ENCODE measurements at regions not wholly inside any gene's neighbourhood (a gene's known extent, or its start where the extent isn't known, plus 50 kb on each side); places are given as distances from the start of the nearest gene placed in this dataset.
A peak's percentile ranks its signal among the peaks of the same experiment; 100 is the strongest.

DNA sequence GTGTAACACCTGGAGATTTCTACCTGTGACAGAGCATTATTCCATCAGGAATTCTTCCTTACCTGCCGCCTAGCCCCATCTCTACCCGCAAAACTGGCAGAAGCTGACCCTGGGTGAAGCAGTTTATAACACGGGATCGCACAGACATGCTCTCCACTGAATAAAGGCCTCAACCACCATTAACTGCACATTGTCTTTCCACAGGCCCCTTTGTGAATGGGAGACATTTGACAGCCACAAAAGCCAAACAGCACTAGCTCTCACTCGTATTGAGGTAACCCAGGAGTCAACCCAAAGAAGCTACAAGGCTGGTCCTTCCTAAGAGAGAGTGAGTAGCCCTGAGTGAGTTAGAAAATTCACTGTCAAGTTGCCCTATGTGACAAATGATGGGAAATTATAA, 135.6 kb downstream of the RCN1 start:
- H3K4me3 ChIP-seq (ENCODE audit: low read length) = no peak overlapping the region
- H3K27me3 ChIP-seq (ENCODE audit: control insufficient read depth, insufficient read depth, low read length) = no peaks in the 10 kb centered on the region
- no peak for DNase-seq (ENCODE audit: low read depth, low spot score)
- H3K36me3 ChIP-seq (ENCODE audit: control insufficient read depth, insufficient read depth, low read length) = no peaks in the 10 kb centered on the region
- no peaks in the 10 kb centered on the region for H3K4me1 ChIP-seq (ENCODE audit: control insufficient read depth, insufficient read depth, low read length)
- H3K27ac ChIP-seq (ENCODE audit: low read length) = no peak overlapping the region
- no CpG with 5 or more reads among the region's 5 CpGs for WGBS (ENCODE audit: insufficient coverage, insufficient read length)
- no peaks in the 10 kb centered on the region for H3K9me3 ChIP-seq (ENCODE audit: control insufficient read depth, insufficient read depth, low read length)

DNA sequence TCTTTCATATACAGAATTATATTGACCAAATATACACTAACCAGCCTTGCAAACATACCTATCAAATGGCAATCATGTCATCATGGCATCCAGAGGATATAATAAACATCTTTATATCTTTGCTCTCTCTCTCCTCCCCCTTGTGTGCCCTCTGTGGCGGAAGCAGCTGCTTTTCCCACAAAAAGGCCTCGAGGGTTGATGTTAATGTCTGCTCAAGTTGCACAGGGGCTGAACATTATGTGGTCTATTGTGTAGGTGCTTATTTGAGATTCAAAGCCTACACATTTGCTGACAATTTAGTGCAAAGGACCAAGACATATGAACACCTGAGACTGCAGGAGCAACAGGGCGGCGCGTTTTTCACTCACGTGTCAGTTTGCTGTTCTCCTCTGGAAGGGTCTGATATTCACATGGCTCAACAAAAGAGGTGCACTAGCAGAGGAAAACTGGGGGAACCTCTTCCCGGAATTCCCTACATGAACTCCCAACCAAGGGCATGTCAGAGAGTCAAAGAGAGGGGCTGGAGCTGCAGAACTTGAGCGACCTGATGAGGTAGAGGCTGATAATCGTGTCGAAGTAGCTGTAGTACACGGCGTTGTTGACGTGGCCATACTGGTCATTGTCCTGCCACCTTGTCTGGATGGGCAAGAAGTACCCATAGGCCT, 138.8 kb downstream of the RCN1 start:
- Histone ChIP-seq H3K4me1 (ENCODE audit: control insufficient read depth, insufficient read depth, low read length) (no peaks in the 10 kb centered on the region), H3K27ac (ENCODE audit: low read length) (no peak overlapping the region), H3K9me3 (ENCODE audit: control insufficient read depth, insufficient read depth, low read length) (no peaks in the 10 kb centered on the region), H3K27me3 (ENCODE audit: control insufficient read depth, insufficient read depth, low read length) (no peaks in the 10 kb centered on the region), H3K4me3 (ENCODE audit: low read length) (no peak overlapping the region), H3K36me3 (ENCODE audit: control insufficient read depth, insufficient read depth, low read length) (no peaks in the 10 kb centered on the region)
- no CpG with 5 or more reads among the region's 13 CpGs for WGBS (ENCODE audit: insufficient coverage, insufficient read length)
- no peak for DNase-seq (ENCODE audit: low read depth, low spot score)

DNA sequence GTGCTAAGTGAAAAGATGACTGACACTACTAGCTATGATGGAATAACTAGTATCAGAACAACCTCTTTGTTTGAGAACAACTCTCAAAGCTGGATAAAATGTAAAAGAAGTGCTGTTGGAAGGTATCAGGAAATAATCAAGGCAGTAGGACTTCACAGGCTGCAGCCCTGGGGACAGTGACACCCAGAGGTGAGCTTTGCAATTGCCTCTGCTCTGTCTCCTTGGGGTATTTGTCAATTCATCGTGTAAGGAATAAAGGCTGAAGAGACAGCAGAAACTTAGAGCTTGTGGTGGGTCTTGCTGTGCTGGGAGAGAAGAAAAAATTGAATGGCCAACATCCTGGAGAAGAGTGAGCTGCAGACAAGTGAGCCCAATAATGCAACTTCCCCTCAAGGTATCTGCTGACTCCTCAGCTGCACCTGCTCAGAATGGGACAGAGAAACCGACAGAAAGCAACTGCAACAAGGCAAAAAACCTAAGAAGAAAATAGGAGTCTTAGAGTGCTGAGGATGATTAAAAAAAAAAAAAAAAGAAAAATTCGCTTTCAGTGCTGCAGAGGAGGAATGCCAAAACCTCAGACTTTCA, 141.1 kb downstream of the RCN1 start:
- H3K27me3 ChIP-seq (ENCODE audit: control insufficient read depth, insufficient read depth, low read length) = no peaks in the 10 kb centered on the region
- H3K36me3 ChIP-seq (ENCODE audit: control insufficient read depth, insufficient read depth, low read length) = no peaks in the 10 kb centered on the region
- peak; percentile 37 for DNase-seq (ENCODE audit: low read depth, low spot score)
- H3K4me1 ChIP-seq (ENCODE audit: control insufficient read depth, insufficient read depth, low read length) = no peaks in the 10 kb centered on the region
- no peak overlapping the region for H3K4me3 ChIP-seq (ENCODE audit: low read length)
- no peaks in the 10 kb centered on the region for H3K9me3 ChIP-seq (ENCODE audit: control insufficient read depth, insufficient read depth, low read length)
- WGBS (ENCODE audit: insufficient coverage, insufficient read length) = no CpG with 5 or more reads among the region's 3 CpGs
- no peak overlapping the region for H3K27ac ChIP-seq (ENCODE audit: low read length)

DNA sequence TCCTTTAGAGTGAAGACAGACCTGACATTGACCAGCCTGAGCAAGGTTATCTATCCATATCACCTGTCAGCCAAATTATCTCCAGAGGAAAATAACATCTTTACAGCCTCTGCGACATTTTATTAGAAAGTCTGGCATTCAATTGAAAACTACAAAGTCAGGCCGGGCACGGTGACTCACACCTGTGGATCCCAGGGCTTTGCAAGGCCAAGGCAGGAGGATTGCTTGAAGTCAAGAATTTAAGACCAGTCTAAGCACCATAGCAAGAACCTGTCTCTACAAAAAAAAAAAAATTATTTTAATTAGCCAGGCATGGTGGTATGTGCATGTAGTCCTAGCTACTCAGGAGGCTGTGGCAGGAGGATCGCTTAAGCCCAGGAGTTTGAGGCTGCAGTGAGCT, 141.6 kb downstream of the RCN1 start:
- DNase-seq (ENCODE audit: low read depth, low spot score) = no peak
- WGBS (ENCODE audit: insufficient coverage, insufficient read length) = no CpG with 5 or more reads among the region's 4 CpGs

DNA sequence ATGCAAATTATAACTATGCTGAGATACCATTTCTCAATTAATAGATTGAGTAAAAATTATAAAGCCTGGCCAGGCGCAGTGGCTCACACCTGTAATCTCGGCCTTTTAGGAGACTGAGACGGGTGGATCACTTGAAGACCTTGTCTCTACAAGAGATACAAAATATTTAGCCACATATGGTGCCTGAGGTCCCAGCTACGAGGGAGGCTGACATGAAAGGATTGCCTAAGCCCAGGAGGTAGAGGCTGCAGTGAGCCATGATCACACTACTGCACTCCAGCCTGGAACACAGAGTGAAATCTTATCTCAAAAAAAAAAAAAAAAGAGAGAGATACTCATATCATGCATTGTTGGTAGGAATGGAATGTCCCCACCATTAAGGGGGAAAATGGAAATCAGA, 142.4 kb downstream of the RCN1 start:
- no peaks in the 10 kb centered on the region for H3K27me3 ChIP-seq (ENCODE audit: control insufficient read depth, insufficient read depth, low read length)
- no peaks in the 10 kb centered on the region for H3K4me1 ChIP-seq (ENCODE audit: control insufficient read depth, insufficient read depth, low read length)
- DNase-seq (ENCODE audit: low read depth, low spot score) = no peak
- WGBS (ENCODE audit: insufficient coverage, insufficient read length) = no CpG with 5 or more reads among the region's 4 CpGs
- no peaks in the 10 kb centered on the region for H3K36me3 ChIP-seq (ENCODE audit: control insufficient read depth, insufficient read depth, low read length)
- no peaks in the 10 kb centered on the region for H3K9me3 ChIP-seq (ENCODE audit: control insufficient read depth, insufficient read depth, low read length)
- H3K4me3 ChIP-seq (ENCODE audit: low read length) = no peak overlapping the region
- H3K27ac ChIP-seq (ENCODE audit: low read length) = no peak overlapping the region

More for the DNA sequence above, 141.6 kb downstream of the RCN1 start:
- Histone ChIP-seq H3K36me3 (ENCODE audit: control insufficient read depth, insufficient read depth, low read length) (no peaks in the 10 kb centered on the region), H3K4me1 (ENCODE audit: control insufficient read depth, insufficient read depth, low read length) (no peaks in the 10 kb centered on the region), H3K27ac (ENCODE audit: low read length) (no peak overlapping the region), H3K27me3 (ENCODE audit: control insufficient read depth, insufficient read depth, low read length) (no peaks in the 10 kb centered on the region), H3K4me3 (ENCODE audit: low read length) (no peak overlapping the region), H3K9me3 (ENCODE audit: control insufficient read depth, insufficient read depth, low read length) (no peaks in the 10 kb centered on the region)

DNA sequence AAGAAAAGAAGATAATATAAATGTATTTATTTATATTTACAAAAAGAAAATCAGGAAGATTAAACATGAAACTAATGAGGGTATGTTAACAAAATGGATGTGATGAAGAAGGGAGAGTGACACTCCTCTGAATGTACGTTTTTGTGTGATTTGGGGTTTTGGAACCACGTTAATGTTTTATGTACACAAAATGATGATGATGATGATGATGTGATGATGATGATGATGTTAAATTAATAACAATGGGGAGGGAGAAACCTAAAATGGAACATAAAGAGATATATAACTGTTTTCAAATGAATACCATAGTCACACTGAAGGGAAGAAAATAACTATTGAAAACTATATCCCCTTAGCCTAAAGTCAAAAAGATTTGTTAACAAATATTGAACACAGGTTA, 143.1 kb downstream of the RCN1 start:
- H3K27ac ChIP-seq (ENCODE audit: low read length) = no peak overlapping the region
- no CpG with 5 or more reads among the region's 2 CpGs for WGBS (ENCODE audit: insufficient coverage, insufficient read length)
- no peaks in the 10 kb centered on the region for H3K27me3 ChIP-seq (ENCODE audit: control insufficient read depth, insufficient read depth, low read length)
- no peak overlapping the region for H3K4me3 ChIP-seq (ENCODE audit: low read length)
- H3K4me1 ChIP-seq (ENCODE audit: control insufficient read depth, insufficient read depth, low read length) = no peaks in the 10 kb centered on the region
- no peaks in the 10 kb centered on the region for H3K36me3 ChIP-seq (ENCODE audit: control insufficient read depth, insufficient read depth, low read length)
- H3K9me3 ChIP-seq (ENCODE audit: control insufficient read depth, insufficient read depth, low read length) = no peaks in the 10 kb centered on the region
- DNase-seq (ENCODE audit: low read depth, low spot score) = no peak

DNA sequence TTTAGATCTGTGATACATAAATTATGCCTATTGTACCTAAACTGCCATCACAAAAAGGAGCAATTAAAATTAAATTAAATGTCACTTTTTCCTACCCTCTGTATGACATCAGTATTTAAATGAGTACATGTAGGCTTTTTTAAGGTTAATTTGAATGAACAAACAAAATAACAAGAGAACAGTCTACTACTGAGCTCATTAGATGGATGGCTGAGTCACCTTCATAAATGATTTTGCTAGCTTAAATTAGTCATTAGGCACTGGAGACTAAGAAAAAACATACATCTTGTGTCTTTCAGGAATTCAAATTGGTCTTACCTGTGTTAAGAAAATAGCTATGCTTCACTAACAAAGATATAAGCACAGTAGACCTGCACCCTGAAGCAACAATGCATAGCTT, 153.6 kb downstream of the RCN1 start:
- Histone ChIP-seq H3K27me3 (ENCODE audit: control insufficient read depth, insufficient read depth, low read length) (no peaks in the 10 kb centered on the region; the same call in 1 of the 2 replicates), H3K4me3 (ENCODE audit: low read length) (no peak overlapping the region)

DNA sequence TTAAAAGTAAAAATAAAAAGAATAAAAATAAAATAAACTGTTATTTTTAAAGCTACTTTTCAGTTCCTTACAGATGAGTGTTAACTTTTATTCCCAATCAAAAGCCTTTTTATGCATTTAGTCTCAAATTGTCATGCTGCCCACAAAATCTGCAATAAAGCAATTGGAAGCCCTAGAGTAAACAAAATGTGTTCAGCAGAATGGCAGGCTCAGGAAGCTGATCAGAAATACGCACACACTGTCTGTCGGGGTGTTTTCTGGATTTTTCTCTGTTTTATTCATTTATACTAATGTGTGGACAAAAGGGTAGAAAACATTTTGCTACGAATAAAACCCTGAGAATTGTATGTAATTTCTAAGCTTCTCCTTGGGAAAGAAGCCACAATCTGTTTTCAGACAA, 162.8 kb downstream of the RCN1 start:
- no peaks in the 10 kb centered on the region for H3K36me3 ChIP-seq (ENCODE audit: control insufficient read depth, insufficient read depth, low read length)
- WGBS (ENCODE audit: insufficient coverage, insufficient read length) = no CpG with 5 or more reads among the region's 3 CpGs
- H3K4me1 ChIP-seq (ENCODE audit: control insufficient read depth, insufficient read depth, low read length) = no peaks in the 10 kb centered on the region
- H3K27ac ChIP-seq (ENCODE audit: low read length) = no peak overlapping the region
- no peak for DNase-seq (ENCODE audit: low read depth, low spot score)
- no peaks in the 10 kb centered on the region for H3K27me3 ChIP-seq (ENCODE audit: control insufficient read depth, insufficient read depth, low read length)
- H3K4me3 ChIP-seq (ENCODE audit: low read length) = no peak overlapping the region
- H3K9me3 ChIP-seq (ENCODE audit: control insufficient read depth, insufficient read depth, low read length) = no peaks in the 10 kb centered on the region

More for the DNA sequence above, 153.6 kb downstream of the RCN1 start:
- DNase-seq (ENCODE audit: low read depth, low spot score) = no peak
- Histone ChIP-seq H3K36me3 (ENCODE audit: control insufficient read depth, insufficient read depth, low read length) (no peaks in the 10 kb centered on the region), H3K4me1 (ENCODE audit: control insufficient read depth, insufficient read depth, low read length) (no peaks in the 10 kb centered on the region), H3K27ac (ENCODE audit: low read length) (no peak overlapping the region), H3K9me3 (ENCODE audit: control insufficient read depth, insufficient read depth, low read length) (no peaks in the 10 kb centered on the region)

DNA sequence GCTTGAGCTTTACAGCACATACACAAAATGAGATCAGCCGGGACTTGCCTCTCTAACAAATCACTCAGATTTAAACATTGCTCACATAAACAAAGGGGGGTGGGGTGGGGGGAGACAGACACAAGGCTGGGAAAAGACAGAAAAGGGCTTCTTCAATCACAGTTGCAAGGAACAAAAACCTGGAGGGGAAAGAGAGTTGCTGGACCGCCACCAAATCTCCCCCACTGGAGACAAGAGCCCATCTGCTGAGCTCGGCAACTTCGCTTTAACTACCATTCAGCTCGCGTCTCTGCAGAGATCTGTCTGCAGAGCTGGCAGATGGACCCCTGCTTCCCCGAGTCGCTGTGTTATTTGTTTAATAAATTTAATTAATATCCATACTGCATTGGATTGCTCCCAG, 165.0 kb downstream of the RCN1 start:
- DNase-seq (ENCODE audit: low read depth, low spot score) = no peak
- Histone ChIP-seq H3K4me3 (ENCODE audit: low read length) (no peak overlapping the region), H3K27ac (ENCODE audit: low read length) (no peak overlapping the region), H3K27me3 (ENCODE audit: control insufficient read depth, insufficient read depth, low read length) (no peaks in the 10 kb centered on the region), H3K9me3 (ENCODE audit: control insufficient read depth, insufficient read depth, low read length) (no peaks in the 10 kb centered on the region), H3K36me3 (ENCODE audit: control insufficient read depth, insufficient read depth, low read length) (no peaks in the 10 kb centered on the region), H3K4me1 (ENCODE audit: control insufficient read depth, insufficient read depth, low read length) (no peaks in the 10 kb centered on the region)
- WGBS (ENCODE audit: insufficient coverage, insufficient read length) = no CpG with 5 or more reads among the region's 8 CpGs

DNA sequence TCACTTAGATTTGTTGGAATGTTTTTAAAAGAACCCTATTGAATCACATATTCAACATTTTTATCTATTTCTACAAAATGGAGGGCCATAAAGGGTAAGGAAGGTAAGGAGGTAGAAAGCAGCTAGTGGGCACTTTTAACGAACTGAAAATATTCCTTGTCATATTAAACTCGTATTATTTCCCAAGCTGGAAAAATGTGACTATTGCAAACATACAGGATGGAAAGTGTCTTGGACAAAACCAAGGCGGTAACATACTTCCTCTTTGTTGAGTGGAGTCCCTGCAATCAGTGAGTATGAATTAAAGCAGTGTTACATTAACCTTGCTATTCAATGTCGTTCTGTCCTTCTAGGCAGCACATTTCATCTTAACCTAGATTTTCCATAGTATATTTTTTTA, 165.6 kb downstream of the RCN1 start:
- H3K27ac ChIP-seq (ENCODE audit: low read length) = no peak overlapping the region
- WGBS (ENCODE audit: insufficient coverage, insufficient read length) = no CpG with 5 or more reads among the region's 4 CpGs
- no peaks in the 10 kb centered on the region for H3K27me3 ChIP-seq (ENCODE audit: control insufficient read depth, insufficient read depth, low read length)
- no peaks in the 10 kb centered on the region for H3K4me1 ChIP-seq (ENCODE audit: control insufficient read depth, insufficient read depth, low read length)
- DNase-seq (ENCODE audit: low read depth, low spot score) = no peak
- no peak overlapping the region for H3K4me3 ChIP-seq (ENCODE audit: low read length)
- no peaks in the 10 kb centered on the region for H3K9me3 ChIP-seq (ENCODE audit: control insufficient read depth, insufficient read depth, low read length)
- no peaks in the 10 kb centered on the region for H3K36me3 ChIP-seq (ENCODE audit: control insufficient read depth, insufficient read depth, low read length)

DNA sequence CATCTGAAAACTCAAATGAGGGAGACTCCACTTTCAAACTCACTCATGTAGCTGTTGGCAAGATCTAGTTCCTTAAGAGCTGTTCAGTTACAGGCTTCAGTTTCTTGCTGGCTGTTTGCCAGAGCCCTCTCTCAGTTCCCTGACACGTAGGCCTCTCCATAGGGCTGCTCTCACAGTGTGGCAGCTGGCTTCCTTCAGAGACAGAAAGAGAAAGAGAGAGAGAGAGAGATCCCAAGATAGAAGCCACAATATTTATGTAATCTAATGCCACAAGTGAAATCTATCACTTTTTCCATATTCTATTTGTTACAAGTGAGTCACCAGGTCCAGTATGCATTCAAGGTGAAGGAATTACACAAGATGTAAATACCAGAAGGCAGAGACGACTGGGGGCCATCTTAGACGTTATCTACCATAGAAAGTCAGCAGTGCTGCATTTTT, 168.8 kb downstream of the RCN1 start:
- DNase-seq (ENCODE audit: low read depth, low spot score) = no peak
- WGBS (ENCODE audit: insufficient coverage, insufficient read length) = no CpG with 5 or more reads among the region's 3 CpGs

More for the DNA sequence above, 168.8 kb downstream of the RCN1 start:
- H3K27me3 ChIP-seq (ENCODE audit: control insufficient read depth, insufficient read depth, low read length) = no peaks in the 10 kb centered on the region
- H3K36me3 ChIP-seq (ENCODE audit: control insufficient read depth, insufficient read depth, low read length) = no peaks in the 10 kb centered on the region
- H3K9me3 ChIP-seq (ENCODE audit: control insufficient read depth, insufficient read depth, low read length) = no peaks in the 10 kb centered on the region
- H3K27ac ChIP-seq (ENCODE audit: low read length) = no peak overlapping the region
- H3K4me1 ChIP-seq (ENCODE audit: control insufficient read depth, insufficient read depth, low read length) = no peaks in the 10 kb centered on the region; the same call in 1 of the 2 replicates
- no peak overlapping the region for H3K4me3 ChIP-seq (ENCODE audit: low read length)

Data from iPS DF 6.9 (cell line).